NB4 (cell line): ENCODE measurements at regions not wholly inside any gene's neighbourhood (a gene's known extent, or its start where the extent isn't known, plus 50 kb on each side); places are given as distances from the start of the nearest gene placed in this dataset.

Source experiments
- DNase-seq: peaks from one replicate; pipeline ENCODE4 v3.0.0; 2010; ENCODE audit warnings: low read depth
- H3K4me3 ChIP-seq: one replicate; pipeline ENCODE4 v1.5.1; 2011; ENCODE audit warnings: mild to moderate bottlenecking, low read depth, low read length, moderate library complexity
- CTCF ChIP-seq: IDR thresholded peaks from one replicate; pipeline ENCODE4 v1.5.1; 2012; ENCODE audit warnings: low read depth, low read length
- MYC ChIP-seq: IDR thresholded peaks from 2 replicates; pipeline ENCODE4 v1.6.1; 2011; ENCODE audit warnings: low read depth, low read length
- POLR2A ChIP-seq: IDR thresholded peaks from 2 replicates; pipeline ENCODE4 v1.6.1; 2011; ENCODE audit warnings: mild to moderate bottlenecking; ENCODE audit not compliant: insufficient read length; ENCODE audit errors: extremely low read depth
- TF ChIP-seq, protein P1 (sequence below): IDR thresholded peaks from 2 replicates; pipeline ENCODE4 v1.6.1; 2011; ENCODE audit warnings: low read depth, low read length

GRCh38 chr7:17086403-17086802 lies 204.6 kb upstream of the AGR3 start:
- DNase-seq, result no peak
- TF ChIP-seq MYC, result no peak
- TF ChIP-seq, protein P1, sequence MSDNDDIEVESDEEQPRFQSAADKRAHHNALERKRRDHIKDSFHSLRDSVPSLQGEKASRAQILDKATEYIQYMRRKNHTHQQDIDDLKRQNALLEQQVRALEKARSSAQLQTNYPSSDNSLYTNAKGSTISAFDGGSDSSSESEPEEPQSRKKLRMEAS, result no peak
- no peak for TF ChIP-seq POLR2A
- TF ChIP-seq CTCF, result no peak
- H3K4me3 ChIP-seq, result no peak overlapping the region

DNA sequence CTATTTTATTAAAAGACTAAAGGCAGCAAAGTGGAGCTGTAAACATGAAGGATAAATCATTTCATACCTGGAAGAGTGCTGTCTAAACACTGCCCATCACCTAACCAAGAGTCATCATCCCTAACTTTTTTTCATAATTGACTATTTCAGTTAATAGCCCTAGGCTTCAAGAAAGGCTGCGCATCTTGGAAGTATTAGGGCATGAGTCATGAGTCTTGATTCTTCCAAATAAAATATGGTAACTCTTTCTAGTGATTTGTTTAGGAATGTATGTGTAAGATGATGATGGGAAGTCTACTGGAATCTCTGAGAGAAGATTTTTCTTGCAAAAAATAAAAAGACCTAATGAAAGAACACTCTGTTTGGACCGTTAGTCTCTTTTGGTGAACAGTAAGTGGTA lies 207.7 kb upstream of the AHR start:
- DNase-seq, result no peak

DNA sequence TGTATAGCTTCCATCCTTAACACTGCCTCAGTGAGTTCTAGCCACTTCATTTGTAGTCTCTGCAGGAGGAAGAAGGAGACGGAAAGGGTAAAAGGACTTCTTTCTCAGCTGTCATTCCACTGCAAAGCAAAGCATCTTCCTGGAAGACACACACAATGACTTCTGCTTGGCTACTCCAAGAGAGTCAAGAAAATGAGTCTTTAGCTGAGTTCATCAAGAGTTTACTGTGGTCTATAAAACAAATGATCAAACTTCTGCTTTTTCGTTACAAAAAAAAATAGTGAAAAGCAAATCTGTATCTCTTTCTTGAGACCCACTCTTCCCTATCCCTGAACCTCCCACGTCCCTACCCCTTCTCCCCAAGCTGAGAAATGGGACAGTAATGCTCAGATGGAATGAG lies 205.0 kb upstream of the AHR start:
- no peak for TF ChIP-seq POLR2A
- no peak for TF ChIP-seq CTCF
- TF ChIP-seq, protein P1, result no peak
- no peak for TF ChIP-seq MYC
- peak; percentile 33 for DNase-seq
- H3K4me3 ChIP-seq, result no peak overlapping the region

More for the DNA sequence above, 207.7 kb upstream of the AHR start:
- no peak overlapping the region for H3K4me3 ChIP-seq
- TF ChIP-seq POLR2A, result no peak
- TF ChIP-seq, protein P1, result no peak

- no peak for DNase-seq
- H3K4me3 ChIP-seq, result no peak overlapping the region
- TF ChIP-seq, protein P1, result no peak
- TF ChIP-seq POLR2A (no peak), MYC (no peak), CTCF (no peak)
Observed at GRCh38 chr7:17094963-17095574, 203.4 kb upstream of the AHR start.

GRCh38 chr7:17095931-17096330 lies 202.5 kb upstream of the AHR start:
- TF ChIP-seq MYC (no peak), CTCF (no peak), POLR2A (no peak)
- TF ChIP-seq, protein P1, result no peak
- no peak overlapping the region for H3K4me3 ChIP-seq
- no peak for DNase-seq

DNA sequence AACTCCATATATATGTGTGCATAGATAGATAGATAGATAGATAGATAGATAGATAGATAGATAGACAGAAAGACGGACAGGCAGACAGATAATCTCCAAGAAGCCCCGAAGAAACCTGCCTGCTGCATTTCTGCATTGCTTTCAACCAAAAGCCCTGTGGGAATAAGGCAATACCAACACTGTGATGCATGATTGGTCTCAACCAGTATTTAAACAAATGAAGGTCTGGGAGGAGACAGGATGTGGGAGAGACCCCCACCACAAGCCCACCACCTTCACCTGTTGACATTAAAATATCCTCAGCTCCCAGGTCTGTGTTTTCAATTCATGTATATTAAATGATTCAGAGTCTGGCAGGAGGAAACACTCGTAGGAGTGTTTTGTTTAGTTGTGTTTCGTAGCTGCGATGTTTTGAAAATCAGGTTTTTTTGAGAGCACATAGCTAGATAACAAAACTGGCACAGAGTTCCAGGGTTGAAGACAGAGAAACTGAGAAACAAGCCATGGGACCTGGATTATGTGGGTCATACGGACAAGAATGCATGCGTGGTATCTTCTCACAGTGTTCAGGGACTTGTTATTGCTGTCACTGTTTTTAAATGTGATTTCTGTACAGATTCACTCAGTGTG lies 200.7 kb upstream of the AHR start:
- H3K4me3 ChIP-seq, result no peak overlapping the region
- TF ChIP-seq, protein P1, result no peak
- TF ChIP-seq MYC, result no peak
- no peak for TF ChIP-seq CTCF
- no peak for TF ChIP-seq POLR2A
- DNase-seq, result no peak
